DND-41 (cell line): ENCODE measurements at regions not wholly inside any gene's neighbourhood (a gene's known extent, or its start where the extent isn't known, plus 50 kb on each side); places are given as distances from the start of the nearest gene placed in this dataset.

Experiments used
- EZH2 ChIP-seq: IDR thresholded peaks from 3 replicates; pipeline ENCODE4 v1.6.1; 2012; ENCODE audit warnings: borderline replicate concordance, low read depth, mild to moderate bottlenecking, moderate library complexity, low read length, inconsistent platforms; ENCODE audit not compliant: severe bottlenecking
- TF ChIP-seq, protein P1 (sequence below): IDR thresholded peaks from 2 replicates; pipeline ENCODE4 v1.5.1; 2012; ENCODE audit warnings: borderline replicate concordance, low read length, moderate library complexity, mild to moderate bottlenecking; ENCODE audit not compliant: poor library complexity, severe bottlenecking; ENCODE audit errors: extremely low read depth

DNA sequence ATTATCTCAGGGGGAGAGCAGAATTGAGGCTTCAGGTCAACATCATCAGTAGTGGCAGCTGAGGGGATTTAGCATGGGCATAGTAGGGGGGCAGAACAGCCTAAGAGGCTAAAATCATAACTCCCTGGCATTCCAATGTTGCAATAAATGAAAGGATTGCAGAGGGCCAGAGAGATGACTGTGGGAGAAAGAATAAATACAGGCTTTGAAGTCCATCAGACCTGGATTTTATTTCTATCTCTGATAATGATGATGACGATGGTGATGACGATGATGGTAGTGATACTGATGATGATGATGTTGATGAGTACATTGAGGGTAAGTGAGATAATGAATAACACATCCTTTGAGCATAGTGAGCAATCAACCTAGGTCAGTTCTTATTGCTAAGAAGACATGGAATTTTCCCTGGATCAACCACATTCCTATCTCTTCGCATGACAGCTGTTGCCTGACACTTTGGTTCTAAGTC is 107.4 kb upstream of the CDH11 start:
- TF ChIP-seq, protein P1, sequence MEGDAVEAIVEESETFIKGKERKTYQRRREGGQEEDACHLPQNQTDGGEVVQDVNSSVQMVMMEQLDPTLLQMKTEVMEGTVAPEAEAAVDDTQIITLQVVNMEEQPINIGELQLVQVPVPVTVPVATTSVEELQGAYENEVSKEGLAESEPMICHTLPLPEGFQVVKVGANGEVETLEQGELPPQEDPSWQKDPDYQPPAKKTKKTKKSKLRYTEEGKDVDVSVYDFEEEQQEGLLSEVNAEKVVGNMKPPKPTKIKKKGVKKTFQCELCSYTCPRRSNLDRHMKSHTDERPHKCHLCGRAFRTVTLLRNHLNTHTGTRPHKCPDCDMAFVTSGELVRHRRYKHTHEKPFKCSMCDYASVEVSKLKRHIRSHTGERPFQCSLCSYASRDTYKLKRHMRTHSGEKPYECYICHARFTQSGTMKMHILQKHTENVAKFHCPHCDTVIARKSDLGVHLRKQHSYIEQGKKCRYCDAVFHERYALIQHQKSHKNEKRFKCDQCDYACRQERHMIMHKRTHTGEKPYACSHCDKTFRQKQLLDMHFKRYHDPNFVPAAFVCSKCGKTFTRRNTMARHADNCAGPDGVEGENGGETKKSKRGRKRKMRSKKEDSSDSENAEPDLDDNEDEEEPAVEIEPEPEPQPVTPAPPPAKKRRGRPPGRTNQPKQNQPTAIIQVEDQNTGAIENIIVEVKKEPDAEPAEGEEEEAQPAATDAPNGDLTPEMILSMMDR = no peak
- no peak for TF ChIP-seq EZH2
